GM12891 (cell line): ENCODE measurements at regions not wholly inside any gene's neighbourhood (a gene's known extent, or its start where the extent isn't known, plus 50 kb on each side); places are given as distances from the start of the nearest gene placed in this dataset.

Experiments
- DNase-seq: peaks from one replicate; pipeline ENCODE4 v3.0.0; 2011; ENCODE audit warnings: low spot score; ENCODE audit not compliant: insufficient read length
- FAIRE-seq: peaks from 2 replicates; lab custom pipeline; 2011; peaks lifted over from hg19 to GRCh38; lab: Jason Lieb, UNC
- PAX5 ChIP-seq: IDR thresholded peaks from 2 replicates; pipeline ENCODE4 v1.6.1; 2011; ENCODE audit warnings: low read length, moderate library complexity, mild to moderate bottlenecking; ENCODE audit not compliant: insufficient read depth, severe bottlenecking
- POLR2A ChIP-seq: IDR thresholded peaks from 2 replicates; pipeline ENCODE4 v1.6.1; 2011; ENCODE audit warnings: low read depth, low read length, control low read depth
- POLR2AphosphoS5 ChIP-seq: IDR thresholded peaks from 2 replicates; pipeline ENCODE4 v1.6.1; 2011; ENCODE audit warnings: low read depth, low read length, control low read depth
- POU2F2 ChIP-seq: IDR thresholded peaks from 2 replicates; pipeline ENCODE4 v1.6.1; 2011; ENCODE audit warnings: low read depth, mild to moderate bottlenecking, control low read depth, low read length, moderate library complexity
- SPI1 ChIP-seq: IDR thresholded peaks from 2 replicates; pipeline ENCODE4 v1.6.1; 2011; ENCODE audit warnings: low read depth, low read length, control low read depth
- TAF1 ChIP-seq: IDR thresholded peaks from 2 replicates; pipeline ENCODE4 v1.6.1; 2011; ENCODE audit warnings: low read depth, low read length, control low read depth

DNA sequence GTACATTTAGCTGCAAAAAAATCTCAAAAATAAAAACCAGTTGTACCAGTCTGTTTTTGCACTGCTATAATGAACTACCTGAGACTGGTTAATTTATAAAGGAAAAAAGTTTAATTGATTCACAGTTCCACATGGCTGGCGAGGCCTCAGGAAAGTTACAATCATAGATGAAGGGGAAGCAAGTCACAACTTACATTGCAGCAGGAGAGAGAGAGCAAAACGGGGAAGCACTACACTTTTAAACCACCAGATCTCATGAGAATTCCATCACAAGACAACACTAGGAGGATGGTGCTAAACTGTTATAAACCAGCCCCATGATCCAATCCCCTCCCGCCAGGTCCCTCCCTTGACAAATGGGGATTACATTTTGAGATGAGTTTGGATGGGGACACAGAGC lies 186.0 kb downstream of the TMTC3 start:
- TF ChIP-seq POU2F2 (no peak), TAF1 (no peak), PAX5 (no peak), SPI1 (no peak), POLR2A (no peak), POLR2AphosphoS5 (no peak)
- FAIRE-seq (no peak), DNase-seq (no peak)

DNA sequence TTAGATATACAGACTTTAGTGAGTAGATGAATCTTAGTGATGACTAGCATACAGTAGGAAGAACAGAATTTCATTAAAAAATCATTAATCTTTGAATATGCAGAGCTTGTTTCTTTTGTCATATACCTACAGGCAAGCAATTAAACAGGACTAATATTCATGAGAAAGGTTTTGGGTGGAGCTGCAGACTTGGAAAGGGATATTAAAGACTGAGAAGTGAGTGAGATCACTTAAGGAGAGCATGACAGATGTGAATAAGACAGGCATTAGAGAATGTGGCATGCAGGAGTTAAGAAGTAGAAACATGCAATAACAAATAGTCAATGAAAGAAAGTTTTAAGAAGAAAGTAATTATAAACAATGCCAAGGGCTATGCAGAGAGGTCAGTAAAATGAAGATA lies 187.7 kb downstream of the TMTC3 start:
- DNase-seq (no peak), FAIRE-seq (no peak)
- no peak for TF ChIP-seq PAX5
- no peak for TF ChIP-seq POLR2AphosphoS5
- TF ChIP-seq POU2F2: no peak
- TF ChIP-seq SPI1: no peak
- TF ChIP-seq POLR2A: no peak
- no peak for TF ChIP-seq TAF1

DNA sequence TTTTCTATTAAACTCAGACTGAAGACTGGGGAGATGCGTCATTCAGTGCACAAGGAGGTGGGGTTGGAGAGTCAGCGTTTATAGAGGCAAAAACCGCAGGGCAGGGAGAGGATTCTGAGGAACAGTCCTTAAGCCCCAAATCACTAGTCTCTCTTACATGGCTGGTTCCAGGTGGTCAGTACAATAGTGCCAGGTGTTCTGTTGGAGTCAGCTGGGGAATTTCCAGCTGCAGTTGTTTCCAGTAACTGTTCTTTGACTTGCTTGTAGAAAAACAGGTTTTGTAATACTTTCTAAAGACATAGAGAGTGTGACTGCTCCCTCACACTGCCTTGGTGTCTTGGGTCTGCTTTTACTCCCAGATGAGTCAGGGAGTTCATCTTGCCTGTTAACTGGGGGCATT lies 192.2 kb downstream of the TMTC3 start:
- FAIRE-seq (peak; percentile 41), DNase-seq (no peak)
- TF ChIP-seq POU2F2: 0 out of 2 replicates have a peak, but pooled peaks have one; percentile 17
- TF ChIP-seq POLR2A: no peak

DNA sequence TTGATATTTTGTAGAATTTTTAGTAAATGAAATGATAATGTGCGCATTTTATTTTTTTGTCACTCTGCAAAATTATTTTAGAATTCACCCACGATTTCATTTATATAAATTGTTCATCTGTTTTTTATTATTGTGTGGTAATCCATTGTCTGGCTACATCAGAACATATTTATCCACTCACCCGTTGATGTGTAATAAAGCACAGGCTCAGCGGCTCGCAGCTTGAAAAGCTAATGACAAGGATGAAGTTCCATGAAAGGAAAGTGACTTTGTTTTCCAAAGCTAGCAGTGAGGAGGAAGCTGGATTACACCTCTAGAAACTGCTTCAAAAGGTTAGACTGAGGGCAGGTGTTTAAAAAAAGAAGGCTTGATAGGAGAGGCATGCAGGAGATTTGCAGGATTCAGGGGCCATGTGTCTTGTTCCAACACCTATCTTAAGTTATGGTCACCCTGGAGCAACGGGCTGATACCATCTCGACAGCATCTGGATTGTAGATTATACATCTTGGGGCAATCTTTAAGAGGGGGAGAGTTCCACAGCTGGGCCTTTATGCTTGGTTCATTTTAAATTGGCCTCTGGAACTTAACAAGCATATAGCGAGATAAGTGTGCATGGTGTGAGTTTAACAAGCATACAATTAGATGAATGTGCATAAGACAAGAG lies 194.1 kb downstream of the TMTC3 start:
- DNase-seq: no peak
- FAIRE-seq: peak; percentile 20
- TF ChIP-seq PAX5 (no peak), TAF1 (no peak), SPI1 (no peak), POLR2AphosphoS5 (no peak), POU2F2 (no peak), POLR2A (no peak)

DNA sequence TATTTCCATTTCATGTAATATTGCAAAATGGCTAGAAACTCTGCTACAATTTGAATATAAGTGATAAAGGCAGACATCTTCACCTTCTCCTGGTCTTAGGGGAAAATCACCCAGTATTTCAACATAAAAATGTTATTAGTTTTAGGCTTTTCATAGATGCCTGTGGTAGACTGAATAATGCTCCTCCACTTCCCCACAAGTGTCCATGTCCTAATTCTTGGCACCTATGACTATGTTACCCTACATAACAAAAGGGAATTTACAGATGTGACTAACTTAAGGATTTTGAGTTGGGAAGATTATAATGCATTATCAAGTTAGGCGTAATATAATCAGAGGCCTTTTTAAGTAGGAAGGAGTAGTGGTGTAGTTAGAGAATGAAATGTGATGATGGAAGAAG lies 196.4 kb downstream of the TMTC3 start:
- no peak for DNase-seq
- TF ChIP-seq PAX5 (no peak), TAF1 (no peak), SPI1 (no peak), POLR2A (no peak), POU2F2 (no peak), POLR2AphosphoS5 (no peak)
- FAIRE-seq: no peak

DNA sequence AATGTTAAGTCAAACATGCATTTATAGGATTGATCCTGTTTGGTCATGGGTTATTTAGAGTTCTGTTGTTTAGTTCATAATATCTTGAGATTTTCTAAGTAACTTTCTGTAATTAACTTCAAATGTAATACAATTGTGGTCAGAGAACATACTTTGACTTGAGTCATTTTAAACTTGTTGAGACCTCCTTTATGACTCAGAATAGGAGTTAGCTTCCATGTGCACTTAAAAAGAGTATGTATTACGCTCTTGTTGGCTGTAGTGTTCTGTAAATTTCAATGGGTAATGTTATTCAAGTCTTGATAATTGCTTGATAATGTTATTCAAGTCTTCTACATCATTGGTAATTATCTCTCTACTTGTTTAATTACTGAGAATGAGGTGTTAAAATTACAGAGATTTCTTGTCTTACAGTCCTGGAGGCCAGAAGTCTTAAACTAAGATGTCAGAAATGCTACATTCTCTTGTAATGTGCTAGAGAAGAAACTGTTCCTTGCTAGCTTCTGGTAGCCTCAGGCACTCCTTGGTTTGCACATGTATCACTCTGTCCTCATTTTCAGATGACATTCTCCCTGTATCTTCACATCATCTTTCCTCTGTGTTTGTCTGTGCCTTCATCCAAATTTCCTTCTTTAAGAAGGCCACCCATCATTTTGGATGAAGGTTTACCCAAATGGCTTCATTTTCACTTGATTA lies 197.3 kb downstream of the TMTC3 start:
- DNase-seq: no peak
- TF ChIP-seq POLR2AphosphoS5 (no peak), PAX5 (no peak), POU2F2 (no peak), SPI1 (no peak), POLR2A (no peak), TAF1 (no peak)
- FAIRE-seq: no peak

DNA sequence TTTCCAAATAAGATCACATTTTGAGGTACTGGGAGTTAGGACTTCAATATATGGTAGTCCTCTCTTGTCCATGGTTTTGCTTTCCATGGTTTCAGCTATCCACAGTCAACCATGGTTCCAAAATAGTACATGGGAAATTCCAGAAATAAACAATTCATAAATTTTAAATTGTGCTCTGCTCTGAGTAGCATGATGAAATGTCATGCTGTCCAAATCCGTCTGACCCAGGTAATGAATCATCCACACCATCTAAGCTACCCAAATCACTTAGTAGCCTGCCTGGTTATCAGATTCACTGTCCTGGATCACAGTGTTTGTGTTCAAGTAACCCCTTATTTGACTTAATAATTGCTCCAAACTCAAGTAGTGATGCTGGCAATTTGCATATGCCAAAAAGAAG lies 197.9 kb downstream of the TMTC3 start:
- DNase-seq: no peak
- TF ChIP-seq TAF1 (no peak), POLR2A (no peak), POU2F2 (no peak), POLR2AphosphoS5 (no peak), SPI1 (no peak), PAX5 (no peak)
- no peak for FAIRE-seq

DNA sequence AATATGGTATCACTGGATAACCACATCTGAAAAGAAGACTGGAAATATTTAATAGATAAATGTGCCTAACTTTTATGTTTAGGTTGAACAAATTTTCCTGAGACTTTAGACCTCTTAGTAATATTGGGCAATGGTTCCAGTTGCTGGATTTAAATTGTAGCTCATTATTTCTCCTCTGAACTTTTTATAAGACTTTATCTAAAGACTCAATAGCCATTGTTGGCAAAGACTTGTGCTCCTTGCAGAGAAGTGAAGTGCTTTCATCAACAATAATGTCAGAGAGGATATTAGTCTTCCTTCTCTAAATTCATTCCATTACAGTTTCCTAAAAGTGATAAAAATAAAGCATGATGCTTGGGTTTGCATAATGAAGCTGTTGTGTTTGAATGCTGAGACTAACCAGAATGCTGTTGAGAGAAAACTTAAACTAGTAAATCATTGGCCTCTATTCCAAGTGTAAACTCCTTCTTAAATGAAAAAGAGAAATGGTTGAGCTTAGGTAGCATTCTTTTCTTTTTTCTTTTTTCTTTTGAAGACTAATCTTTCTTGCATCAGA lies 200.2 kb downstream of the TMTC3 start:
- DNase-seq (no peak), FAIRE-seq (no peak)
- TF ChIP-seq POU2F2 (no peak), POLR2AphosphoS5 (no peak), PAX5 (no peak), TAF1 (no peak), POLR2A (no peak), SPI1 (no peak)

DNA sequence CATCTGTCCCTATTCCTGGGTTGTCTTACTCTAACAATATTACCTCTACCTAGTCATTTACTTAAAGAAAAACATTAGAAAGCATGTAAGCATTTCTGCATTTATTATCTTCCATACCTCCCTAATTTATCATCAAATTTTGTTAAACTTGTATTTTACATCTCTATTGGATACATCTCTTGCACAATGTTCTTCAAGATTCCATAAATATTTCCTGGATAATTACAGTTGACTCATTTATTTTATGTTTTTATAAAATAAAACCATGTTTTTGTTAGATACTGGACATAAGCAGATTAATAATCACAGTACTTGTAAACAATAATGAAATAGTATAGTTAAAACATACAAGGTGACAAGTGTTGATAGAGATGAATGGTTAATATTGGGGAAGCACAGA lies 209.0 kb downstream of the TMTC3 start:
- no peak for TF ChIP-seq POLR2AphosphoS5
- no peak for TF ChIP-seq POU2F2
- no peak for TF ChIP-seq TAF1
- TF ChIP-seq PAX5: no peak
- TF ChIP-seq SPI1: no peak
- no peak for TF ChIP-seq POLR2A
- DNase-seq (no peak), FAIRE-seq (no peak)

DNA sequence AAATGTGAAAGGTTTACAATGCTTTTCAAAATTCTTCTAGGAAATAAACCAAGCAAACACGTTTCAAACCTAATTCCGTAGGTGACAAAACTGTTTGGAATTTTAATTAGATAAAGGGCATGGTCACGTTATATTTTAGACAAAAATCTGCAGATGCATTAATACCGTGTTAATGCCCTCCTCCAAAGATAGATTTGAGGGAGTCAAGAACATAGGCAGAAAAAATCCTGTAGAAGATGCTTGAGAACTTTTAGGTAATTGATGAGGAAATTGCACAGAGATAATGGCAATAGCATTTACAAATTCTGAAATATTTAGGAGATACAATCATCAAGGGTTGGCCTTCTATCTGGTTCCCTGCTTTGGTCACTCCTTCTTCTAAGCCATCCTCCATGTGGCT lies 212.6 kb downstream of the TMTC3 start:
- no peak for DNase-seq
- FAIRE-seq: no peak
- TF ChIP-seq TAF1 (no peak), SPI1 (no peak), POU2F2 (no peak), PAX5 (no peak), POLR2AphosphoS5 (no peak), POLR2A (no peak)
